Neural crest cell (in vitro differentiated cells): ENCODE measurements at regions not wholly inside any gene's neighbourhood (a gene's known extent, or its start where the extent isn't known, plus 50 kb on each side); places are given as distances from the start of the nearest gene placed in this dataset.

ENCODE experiments used
- DNase-seq: peaks from one replicate; pipeline ENCODE4 v3.0.0; 2021; ENCODE audit warnings: low read depth, mixed read lengths, low spot score
- H3K27ac Mint-ChIP-seq: one replicate; pipeline ENCODE4 v1.8.0; 2021; ENCODE audit warnings: mild to moderate bottlenecking, mixed read lengths; ENCODE audit not compliant: unreplicated experiment
- H3K27me3 Mint-ChIP-seq: 2 replicates; pipeline ENCODE4 v1.8.0; 2021; ENCODE audit warnings: low read depth, mild to moderate bottlenecking, mixed read lengths
- H3K36me3 Mint-ChIP-seq: 2 replicates; pipeline ENCODE4 v1.8.0; 2021; ENCODE audit warnings: low read depth, mild to moderate bottlenecking, mixed read lengths
- H3K4me1 Mint-ChIP-seq: 2 replicates; pipeline ENCODE4 v1.8.0; 2021; ENCODE audit warnings: mixed read lengths
- H3K4me3 Mint-ChIP-seq: one replicate; pipeline ENCODE4 v1.8.0; 2021; ENCODE audit warnings: mild to moderate bottlenecking, mixed read lengths
- H3K9me3 Mint-ChIP-seq: 2 replicates; pipeline ENCODE4 v1.8.0; 2021; ENCODE audit warnings: mixed read lengths
- TF ChIP-seq, protein P1 (sequence below): fragments of 200-600 bp; sonication (generic); conservative IDR thresholded peaks from 2 replicates; pipeline ENCODE4 v1.5.0; 2021; ENCODE audit warnings: antibody characterized with exemption, mild to moderate bottlenecking

DNA sequence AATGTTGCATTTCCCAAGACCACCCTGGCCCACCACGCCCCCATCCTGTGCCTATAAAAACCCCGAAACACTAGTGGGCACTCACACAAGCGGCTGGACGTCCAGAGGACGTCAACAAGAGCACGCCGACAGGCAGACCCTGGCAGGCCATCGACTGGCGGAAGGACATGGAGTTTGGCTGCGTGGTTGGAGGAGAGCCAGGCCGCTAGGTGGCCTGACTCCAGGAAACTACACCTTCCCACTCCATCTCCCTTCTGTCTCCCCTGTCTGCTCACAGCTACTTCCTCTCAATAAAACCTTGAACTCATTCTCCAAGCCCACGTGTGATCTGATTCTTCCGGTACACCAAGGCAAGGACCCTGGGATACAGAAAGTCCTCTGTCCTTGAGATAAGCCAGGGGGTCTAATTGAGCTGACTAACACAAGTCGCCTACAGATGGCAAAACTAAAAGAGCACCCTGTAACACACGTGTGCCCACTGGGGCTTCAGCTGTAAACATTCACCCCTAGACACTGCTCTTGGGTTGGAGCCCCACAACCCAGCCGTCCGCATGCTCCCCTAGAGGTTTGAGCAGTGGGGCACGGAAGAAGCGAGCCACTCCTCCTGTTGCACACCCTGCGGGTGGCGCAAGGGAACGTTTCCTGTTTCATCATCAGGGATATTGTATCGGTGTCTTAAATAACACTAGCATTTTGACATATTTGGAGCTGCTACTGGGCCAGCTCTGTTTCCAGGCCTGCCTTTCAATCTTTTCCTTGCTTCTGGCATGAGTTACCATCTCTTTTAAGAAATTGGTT, 54.5 kb upstream of the TAF11L2 start:
- Mint-ChIP-seq H3K36me3 (no peaks in the 10 kb centered on the region), H3K27ac (no peak overlapping the region)
- TF ChIP-seq, protein P1, sequence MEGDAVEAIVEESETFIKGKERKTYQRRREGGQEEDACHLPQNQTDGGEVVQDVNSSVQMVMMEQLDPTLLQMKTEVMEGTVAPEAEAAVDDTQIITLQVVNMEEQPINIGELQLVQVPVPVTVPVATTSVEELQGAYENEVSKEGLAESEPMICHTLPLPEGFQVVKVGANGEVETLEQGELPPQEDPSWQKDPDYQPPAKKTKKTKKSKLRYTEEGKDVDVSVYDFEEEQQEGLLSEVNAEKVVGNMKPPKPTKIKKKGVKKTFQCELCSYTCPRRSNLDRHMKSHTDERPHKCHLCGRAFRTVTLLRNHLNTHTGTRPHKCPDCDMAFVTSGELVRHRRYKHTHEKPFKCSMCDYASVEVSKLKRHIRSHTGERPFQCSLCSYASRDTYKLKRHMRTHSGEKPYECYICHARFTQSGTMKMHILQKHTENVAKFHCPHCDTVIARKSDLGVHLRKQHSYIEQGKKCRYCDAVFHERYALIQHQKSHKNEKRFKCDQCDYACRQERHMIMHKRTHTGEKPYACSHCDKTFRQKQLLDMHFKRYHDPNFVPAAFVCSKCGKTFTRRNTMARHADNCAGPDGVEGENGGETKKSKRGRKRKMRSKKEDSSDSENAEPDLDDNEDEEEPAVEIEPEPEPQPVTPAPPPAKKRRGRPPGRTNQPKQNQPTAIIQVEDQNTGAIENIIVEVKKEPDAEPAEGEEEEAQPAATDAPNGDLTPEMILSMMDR = no peak

DNA sequence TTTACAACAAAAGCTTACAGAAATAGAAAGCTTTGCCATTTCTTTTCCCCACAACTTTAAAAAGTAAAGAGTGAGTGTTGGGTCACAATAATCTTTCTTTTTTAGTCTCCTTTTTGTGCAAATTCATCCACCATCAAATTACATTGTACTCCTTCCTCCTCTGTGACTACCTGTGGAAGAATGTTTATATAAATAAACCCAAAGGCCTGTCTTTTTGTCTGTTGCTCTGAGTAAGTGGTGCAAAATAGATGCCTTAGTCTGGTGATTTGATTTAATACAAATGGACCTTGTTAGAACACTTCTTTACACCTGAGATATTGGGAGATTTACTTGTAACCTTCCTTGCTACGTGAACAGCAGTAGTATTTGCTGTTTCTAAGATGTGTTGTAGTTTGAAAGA, 53.5 kb upstream of the TAF11L2 start:
- H3K4me1 Mint-ChIP-seq = no peaks in the 10 kb centered on the region
- H3K27ac Mint-ChIP-seq = no peak overlapping the region
- DNase-seq = no peak
- peaks cover 7% of the 10 kb centered on the region for H3K9me3 Mint-ChIP-seq
- H3K36me3 Mint-ChIP-seq = no peaks in the 10 kb centered on the region
- no peak overlapping the region for H3K4me3 Mint-ChIP-seq
- TF ChIP-seq, protein P1 = no peak
- H3K27me3 Mint-ChIP-seq = no peaks in the 10 kb centered on the region

More for the DNA sequence above, 54.5 kb upstream of the TAF11L2 start:
- H3K9me3 Mint-ChIP-seq = peaks cover 4% of the 10 kb centered on the region
- H3K27me3 Mint-ChIP-seq = no peaks in the 10 kb centered on the region
- no peak overlapping the region for H3K4me3 Mint-ChIP-seq
- no peak for DNase-seq
- no peaks in the 10 kb centered on the region for H3K4me1 Mint-ChIP-seq

DNA sequence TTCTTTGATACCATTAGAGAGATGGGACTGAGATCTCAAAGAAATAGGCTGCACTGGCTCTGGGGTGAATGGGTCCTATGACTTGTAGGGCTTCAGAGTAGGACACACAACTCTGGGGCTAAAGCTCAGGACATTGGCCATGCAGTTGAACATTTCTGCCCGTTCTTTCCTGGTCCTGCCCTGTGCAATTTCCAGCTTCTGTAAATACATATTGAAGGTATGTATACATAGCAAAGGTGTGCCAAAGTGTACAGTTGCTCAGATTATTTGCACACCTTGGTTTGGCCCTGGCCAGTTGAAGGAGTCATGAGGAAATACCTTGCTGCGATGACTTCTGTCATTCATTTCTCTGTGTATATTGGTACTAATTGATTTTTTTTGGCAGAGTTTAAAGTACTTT, 52.8 kb upstream of the TAF11L2 start:
- Mint-ChIP-seq H3K27ac (no peak overlapping the region), H3K4me1 (no peaks in the 10 kb centered on the region), H3K9me3 (peaks cover 8% of the 10 kb centered on the region), H3K4me3 (no peak overlapping the region), H3K27me3 (no peaks in the 10 kb centered on the region), H3K36me3 (no peaks in the 10 kb centered on the region)
- DNase-seq = no peak
- TF ChIP-seq, protein P1 = no peak
